ENCODE measurements at regions not wholly inside any gene's neighbourhood (a gene's known extent, or its start where the extent isn't known, plus 50 kb on each side); places are given as distances from the start of the nearest gene placed in this dataset.
"Not testable (repeated sequence)": the region's sequence is repeated elsewhere in the genome, so short reads cannot be mapped to it uniquely, and the experiment has no call there.

DNA sequence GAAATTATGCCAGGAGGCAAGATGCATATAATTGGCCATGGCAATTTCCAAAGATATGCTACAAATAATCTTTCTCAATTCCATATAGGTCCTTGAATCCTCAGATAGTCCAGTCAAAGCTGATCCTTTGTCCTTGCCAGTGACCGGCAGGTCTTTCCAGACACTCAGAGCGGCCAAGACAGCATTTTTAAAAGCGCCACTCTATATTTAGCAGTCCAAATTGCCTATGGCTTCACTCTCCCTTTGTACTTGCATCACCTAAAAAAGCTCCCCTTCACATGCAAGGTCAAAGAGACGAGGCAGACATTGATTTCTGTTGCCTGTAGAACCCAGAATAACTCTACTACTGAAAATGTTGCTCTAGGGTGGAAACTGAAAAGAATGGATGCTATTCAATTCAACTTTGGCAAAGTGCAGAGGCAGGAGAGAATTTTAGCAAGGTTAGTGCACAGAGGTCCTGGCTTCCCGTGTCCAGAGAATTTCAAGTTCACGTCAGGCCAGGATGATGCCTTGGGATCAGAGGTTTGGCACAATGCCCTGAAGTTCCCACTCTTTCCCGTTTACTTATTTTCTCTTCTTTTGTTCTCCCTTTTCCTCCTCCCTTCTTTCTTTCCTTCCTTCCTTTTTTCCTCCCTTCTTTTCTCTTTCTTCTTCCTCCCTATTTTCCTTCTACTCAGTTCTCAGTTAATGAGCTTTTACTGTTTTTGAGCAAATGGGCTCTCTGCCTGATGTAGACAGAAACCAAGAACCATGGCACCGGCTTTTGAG lies 108.5 kb downstream of the KCNK1 start:
- DNase-seq = no peak
- H3K4me1 Mint-ChIP-seq = no peaks in the 10 kb centered on the region
- H3K36me3 Mint-ChIP-seq = no peaks in the 10 kb centered on the region
- CTCF ChIA-PET = no interaction called here
- no peaks in the 10 kb centered on the region for H3K27me3 Mint-ChIP-seq
- H3K27ac Mint-ChIP-seq = no peak overlapping the region
- H3K9me3 Mint-ChIP-seq = no peaks in the 10 kb centered on the region
- no peak overlapping the region for H3K4me3 Mint-ChIP-seq

DNA sequence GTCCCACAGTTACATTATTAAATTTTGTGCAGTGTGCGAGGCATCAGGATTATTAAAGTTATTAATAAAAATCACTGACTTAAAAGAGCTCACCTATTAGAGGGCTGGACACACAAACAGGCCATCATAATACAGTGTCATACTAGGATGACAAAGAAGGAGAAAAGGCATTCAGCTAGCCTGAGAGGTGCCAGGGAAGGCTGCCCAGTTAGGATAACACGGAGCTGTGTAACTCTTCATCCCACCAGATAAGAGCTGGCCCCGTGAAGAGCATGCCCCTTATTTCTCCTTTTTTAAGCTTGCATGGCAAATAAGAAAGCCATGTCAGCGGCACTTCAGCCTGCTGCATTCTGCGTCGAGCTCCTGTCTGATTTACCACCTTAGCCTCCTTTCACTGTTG lies 109.5 kb downstream of the KCNK1 start:
- no peaks in the 10 kb centered on the region for H3K36me3 Mint-ChIP-seq
- H3K4me1 Mint-ChIP-seq = no peaks in the 10 kb centered on the region
- no peak for DNase-seq
- CTCF ChIA-PET = no interaction called here
- H3K9me3 Mint-ChIP-seq = no peaks in the 10 kb centered on the region
- no peak overlapping the region for H3K4me3 Mint-ChIP-seq
- no peak overlapping the region for H3K27ac Mint-ChIP-seq
- H3K27me3 Mint-ChIP-seq = no peaks in the 10 kb centered on the region

DNA sequence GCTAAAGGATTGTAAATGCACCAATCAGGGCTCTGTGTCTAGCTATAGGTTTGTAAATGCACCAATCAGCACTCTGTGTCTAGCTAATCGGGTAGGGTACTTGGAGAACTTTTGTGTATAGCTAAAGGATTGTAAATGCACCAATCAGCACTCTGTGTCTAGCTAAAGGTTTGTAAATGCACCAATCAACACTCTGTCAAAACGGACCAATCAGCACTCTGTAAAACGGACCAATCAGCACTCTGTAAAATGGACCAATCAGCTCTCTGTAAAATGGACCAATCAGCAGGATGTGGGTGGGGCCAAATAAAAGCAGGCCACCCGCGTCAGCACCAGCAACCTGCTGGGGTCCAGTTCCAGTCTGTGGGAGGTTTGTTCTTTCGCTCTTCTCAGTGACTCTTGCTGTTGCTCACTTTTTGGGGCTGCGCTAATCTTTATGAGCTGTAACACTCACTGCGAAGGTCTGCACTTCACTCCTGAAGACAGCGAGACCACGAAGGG lies 110.3 kb downstream of the KCNK1 start:
- H3K4me3 Mint-ChIP-seq, DNase-seq, H3K36me3 Mint-ChIP-seq, H3K9me3 Mint-ChIP-seq, H3K27me3 Mint-ChIP-seq, H3K4me1 Mint-ChIP-seq, H3K27ac Mint-ChIP-seq: not testable (repeated sequence)
- CTCF ChIA-PET = interaction anchor here (1.2 kb wide), 1 partner anchor 283 kb away, joined by 3 read pairs; no protein-coding TSS in a partner anchor

DNA sequence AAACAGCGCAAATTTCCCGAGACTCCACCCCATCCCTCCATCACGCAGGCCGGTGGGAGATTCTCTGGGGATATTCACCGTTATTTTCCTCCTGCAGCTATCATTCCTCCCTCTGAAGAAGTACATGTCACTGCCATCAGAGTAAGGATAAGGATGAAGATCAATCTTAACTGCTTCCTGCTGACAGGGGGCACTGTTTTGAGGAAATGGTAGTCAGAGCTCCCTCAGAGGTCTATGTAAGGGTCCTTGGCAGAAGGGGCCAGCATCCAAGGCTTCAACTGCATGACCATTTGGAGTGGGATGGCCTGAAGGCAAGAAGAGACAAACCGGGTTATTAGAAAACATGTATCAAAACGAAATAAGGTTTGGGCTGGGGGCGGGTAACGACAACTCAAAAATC lies 111.5 kb downstream of the KCNK1 start:
- H3K27ac Mint-ChIP-seq = no peak overlapping the region
- H3K36me3 Mint-ChIP-seq = no peaks in the 10 kb centered on the region
- no peak overlapping the region for H3K4me3 Mint-ChIP-seq
- DNase-seq = no peak
- no peaks in the 10 kb centered on the region for H3K4me1 Mint-ChIP-seq
- no peaks in the 10 kb centered on the region for H3K27me3 Mint-ChIP-seq
- CTCF ChIA-PET = no interaction called here
- no peaks in the 10 kb centered on the region for H3K9me3 Mint-ChIP-seq

DNA sequence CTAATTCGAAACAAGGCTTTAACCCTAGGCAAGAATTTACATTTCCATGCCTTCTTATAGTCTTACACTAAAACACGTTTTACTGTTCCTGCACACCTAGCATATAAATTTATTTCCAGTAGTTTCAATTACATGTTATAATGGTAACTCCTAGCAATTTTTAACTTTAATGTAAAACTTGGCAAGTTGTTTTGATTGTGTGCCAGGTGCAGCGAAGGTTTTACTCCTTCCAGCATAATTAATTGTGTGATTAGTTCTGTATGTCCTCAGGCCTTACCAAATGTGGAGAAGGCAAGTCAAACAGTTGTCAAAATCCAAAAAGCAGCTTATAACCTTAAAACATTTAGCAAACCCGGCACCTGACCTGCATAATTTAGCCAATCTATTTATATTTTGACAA lies 114.8 kb downstream of the KCNK1 start:
- H3K4me3 Mint-ChIP-seq = no peak overlapping the region
- H3K4me1 Mint-ChIP-seq = no peaks in the 10 kb centered on the region
- no peaks in the 10 kb centered on the region for H3K9me3 Mint-ChIP-seq
- no peak for DNase-seq
- no peaks in the 10 kb centered on the region for H3K36me3 Mint-ChIP-seq
- no peaks in the 10 kb centered on the region for H3K27me3 Mint-ChIP-seq
- H3K27ac Mint-ChIP-seq = no peak overlapping the region
- CTCF ChIA-PET = no interaction called here

DNA sequence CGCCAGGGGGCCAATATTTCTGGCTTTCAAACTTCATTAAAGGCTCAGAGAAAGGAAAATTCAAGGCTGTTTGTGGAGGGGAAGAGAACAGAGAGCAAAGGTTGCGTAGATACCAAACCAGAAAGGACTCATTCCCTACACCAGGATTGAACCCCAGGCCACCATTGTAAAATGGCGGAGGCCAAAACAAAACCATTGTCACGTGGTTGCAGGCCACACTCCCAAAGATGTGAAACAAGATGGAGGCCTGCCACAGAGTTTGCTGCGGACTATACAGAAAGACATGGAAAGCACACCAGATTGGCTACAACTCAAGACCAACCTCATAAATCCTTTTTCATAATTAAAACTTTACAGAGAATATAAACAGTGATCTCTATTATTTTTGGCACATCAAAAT lies 116.5 kb downstream of the KCNK1 start:
- no peak overlapping the region for H3K4me3 Mint-ChIP-seq
- CTCF ChIA-PET = no interaction called here
- H3K36me3 Mint-ChIP-seq = no peaks in the 10 kb centered on the region
- DNase-seq = no peak
- H3K27me3 Mint-ChIP-seq = no peaks in the 10 kb centered on the region
- no peaks in the 10 kb centered on the region for H3K9me3 Mint-ChIP-seq
- H3K27ac Mint-ChIP-seq = no peak overlapping the region
- no peaks in the 10 kb centered on the region for H3K4me1 Mint-ChIP-seq

DNA sequence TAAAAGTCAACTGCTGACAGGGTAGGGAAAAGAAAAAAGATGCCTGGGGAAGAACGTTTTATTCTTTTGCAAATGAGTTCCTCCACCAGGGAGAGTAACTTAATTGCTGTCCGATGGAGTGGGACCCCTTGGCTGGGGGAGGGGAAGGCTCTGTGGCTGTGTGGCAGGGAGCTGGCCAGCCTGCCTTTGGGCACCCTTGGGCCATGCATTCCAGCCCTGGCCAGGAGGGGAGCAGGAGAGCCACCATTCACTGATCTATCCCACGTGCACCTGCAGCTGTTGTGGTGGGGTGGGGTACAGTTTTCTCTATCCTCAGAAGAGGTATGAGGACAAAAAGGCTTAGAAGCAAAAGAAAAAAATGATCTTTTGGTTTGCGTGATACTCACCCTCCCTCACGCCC lies 116.9 kb downstream of the KCNK1 start:
- H3K36me3 Mint-ChIP-seq = no peaks in the 10 kb centered on the region
- H3K9me3 Mint-ChIP-seq = no peaks in the 10 kb centered on the region
- H3K4me1 Mint-ChIP-seq = no peaks in the 10 kb centered on the region
- no peak overlapping the region for H3K27ac Mint-ChIP-seq
- no peak overlapping the region for H3K4me3 Mint-ChIP-seq
- no peaks in the 10 kb centered on the region for H3K27me3 Mint-ChIP-seq
- no peak for DNase-seq
- CTCF ChIA-PET = no interaction called here

DNA sequence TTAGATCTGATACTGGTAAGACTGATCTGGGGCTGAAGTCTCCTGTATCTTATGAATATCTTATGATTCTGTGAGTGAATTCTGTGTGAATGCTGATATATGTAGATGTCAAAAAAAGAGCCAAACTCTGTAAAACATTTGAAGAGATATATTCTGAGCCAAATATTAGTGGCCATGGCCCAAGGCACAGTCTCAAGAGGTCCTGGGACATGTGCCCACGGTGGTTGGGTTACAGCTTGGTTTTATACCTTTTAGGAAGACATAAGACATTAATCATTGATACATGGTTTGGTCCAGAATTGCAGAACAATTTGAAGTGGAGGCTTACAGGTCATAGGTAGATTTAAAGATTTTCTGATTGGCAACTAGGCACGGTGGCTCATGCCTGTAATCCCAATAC lies 118.3 kb downstream of the KCNK1 start:
- no peak for DNase-seq
- no peaks in the 10 kb centered on the region for H3K4me1 Mint-ChIP-seq
- H3K27ac Mint-ChIP-seq = no peak overlapping the region
- H3K4me3 Mint-ChIP-seq = no peak overlapping the region
- H3K9me3 Mint-ChIP-seq = no peaks in the 10 kb centered on the region
- CTCF ChIA-PET = no interaction called here
- no peaks in the 10 kb centered on the region for H3K27me3 Mint-ChIP-seq
- no peaks in the 10 kb centered on the region for H3K36me3 Mint-ChIP-seq

DNA sequence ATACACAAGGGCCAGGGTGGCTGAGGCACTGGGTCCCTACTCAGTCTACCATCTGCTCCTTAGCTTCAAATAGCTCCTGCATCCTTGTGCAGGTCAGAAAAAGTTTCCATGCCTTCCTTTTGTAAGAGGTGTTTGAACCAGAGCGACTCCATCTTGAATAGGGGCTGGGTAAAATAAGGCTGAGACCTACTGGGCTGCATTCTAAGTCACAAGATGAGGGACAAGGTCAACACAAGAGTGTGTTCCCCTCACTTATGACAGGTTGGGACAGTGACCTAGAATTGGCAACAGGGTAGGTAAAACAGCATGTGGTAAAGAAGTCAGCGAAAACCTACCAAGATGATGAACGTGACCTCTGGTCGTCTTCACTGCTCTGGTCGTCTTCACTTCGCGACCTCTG lies 120.5 kb downstream of the KCNK1 start:
- no peaks in the 10 kb centered on the region for H3K9me3 Mint-ChIP-seq
- no peak overlapping the region for H3K27ac Mint-ChIP-seq
- H3K4me3 Mint-ChIP-seq = no peak overlapping the region
- no peaks in the 10 kb centered on the region for H3K36me3 Mint-ChIP-seq
- no peaks in the 10 kb centered on the region for H3K4me1 Mint-ChIP-seq
- CTCF ChIA-PET = no interaction called here
- no peak for DNase-seq
- H3K27me3 Mint-ChIP-seq = no peaks in the 10 kb centered on the region

DNA sequence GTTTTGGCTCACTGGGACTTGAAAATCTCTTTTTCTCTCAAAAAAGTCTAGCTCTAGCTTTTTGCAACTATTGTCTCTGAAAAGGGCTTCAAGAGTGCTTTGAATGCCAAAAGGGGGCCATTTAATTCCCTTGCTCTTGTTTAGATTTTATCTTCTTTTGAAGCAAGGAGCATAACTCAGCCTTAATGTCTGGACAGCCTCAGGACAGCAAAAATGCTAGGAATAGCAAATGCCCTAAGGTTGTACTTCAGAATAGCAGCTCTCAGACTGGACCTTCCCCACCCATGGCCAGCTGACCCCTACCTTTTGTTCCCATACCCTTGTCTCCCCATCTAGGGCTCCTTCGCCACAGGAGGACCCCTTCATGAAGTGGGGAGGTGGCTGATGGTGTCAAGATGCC lies 121.4 kb downstream of the KCNK1 start:
- CTCF ChIA-PET = no interaction called here
- no peaks in the 10 kb centered on the region for H3K27me3 Mint-ChIP-seq
- no peak for DNase-seq
- H3K9me3 Mint-ChIP-seq = no peaks in the 10 kb centered on the region
- H3K27ac Mint-ChIP-seq = no peak overlapping the region
- H3K36me3 Mint-ChIP-seq = no peaks in the 10 kb centered on the region
- H3K4me3 Mint-ChIP-seq = no peak overlapping the region
- H3K4me1 Mint-ChIP-seq = no peaks in the 10 kb centered on the region

DNA sequence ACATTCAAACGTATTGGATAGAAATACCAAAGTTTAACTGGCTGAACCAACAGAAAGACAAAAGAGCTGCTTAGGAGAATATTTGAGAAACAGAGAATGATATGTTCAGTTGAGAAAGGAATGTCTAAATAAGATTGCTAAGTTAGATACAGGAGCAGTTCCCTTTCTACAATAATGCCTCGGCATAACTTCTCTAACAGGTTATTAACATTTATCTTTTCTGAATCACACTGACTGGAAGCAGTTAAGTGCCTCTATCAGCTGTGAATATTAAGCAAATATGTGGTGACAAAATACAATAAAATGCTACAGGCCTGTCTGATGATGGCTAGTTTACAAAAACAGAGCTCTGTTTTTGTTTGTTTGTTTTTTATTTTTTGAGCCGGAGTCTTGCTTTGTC lies 121.9 kb downstream of the KCNK1 start:
- no peaks in the 10 kb centered on the region for H3K27me3 Mint-ChIP-seq
- no peaks in the 10 kb centered on the region for H3K9me3 Mint-ChIP-seq
- no peak for DNase-seq
- no peak overlapping the region for H3K4me3 Mint-ChIP-seq
- no peak overlapping the region for H3K27ac Mint-ChIP-seq
- no peaks in the 10 kb centered on the region for H3K4me1 Mint-ChIP-seq
- no peaks in the 10 kb centered on the region for H3K36me3 Mint-ChIP-seq
- CTCF ChIA-PET = no interaction called here

DNA sequence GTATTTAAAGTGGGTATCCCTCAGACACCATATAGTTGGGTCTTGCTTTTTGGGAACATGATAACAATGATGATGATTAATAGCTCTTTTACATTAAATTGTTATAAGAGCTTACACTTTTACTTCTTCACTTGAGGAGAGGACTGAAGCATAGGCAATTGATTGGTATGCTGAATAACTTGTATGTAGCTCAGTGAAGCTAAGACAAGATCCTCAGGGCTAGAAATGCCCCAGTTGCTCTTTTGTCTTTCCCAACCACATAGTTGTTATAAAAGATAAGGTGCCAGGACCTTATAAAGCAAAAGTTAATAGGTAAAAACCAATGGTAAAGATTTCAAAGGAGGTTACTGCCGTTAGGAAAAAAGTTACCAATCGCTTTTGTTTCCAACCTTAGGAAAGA lies 123.4 kb downstream of the KCNK1 start:
- no peak for DNase-seq
- CTCF ChIA-PET = no interaction called here
- Mint-ChIP-seq H3K4me1 (no peaks in the 10 kb centered on the region), H3K27ac (no peak overlapping the region), H3K4me3 (no peak overlapping the region), H3K27me3 (no peaks in the 10 kb centered on the region), H3K36me3 (no peaks in the 10 kb centered on the region), H3K9me3 (no peaks in the 10 kb centered on the region)

DNA sequence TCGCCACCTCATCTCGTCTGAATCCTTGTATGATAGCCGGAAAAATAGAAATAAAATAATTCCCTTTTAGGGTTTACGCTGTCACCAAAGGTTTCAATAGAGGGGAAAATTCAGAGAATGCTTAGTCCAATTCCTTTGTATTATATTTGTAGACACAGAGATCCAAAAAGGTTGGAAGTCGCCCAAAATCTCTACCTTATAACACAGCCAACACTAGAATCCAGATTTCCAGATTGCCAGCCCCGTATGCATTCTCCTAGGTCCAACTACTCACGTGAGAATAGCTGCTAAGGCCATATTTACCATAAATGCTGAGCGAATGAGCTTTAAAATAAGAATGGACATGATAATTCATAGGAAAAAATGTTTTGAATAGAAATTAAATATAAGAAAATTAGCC lies 124.5 kb downstream of the KCNK1 start:
- CTCF ChIA-PET = no interaction called here
- H3K9me3 Mint-ChIP-seq = no peaks in the 10 kb centered on the region
- no peaks in the 10 kb centered on the region for H3K36me3 Mint-ChIP-seq
- no peaks in the 10 kb centered on the region for H3K27me3 Mint-ChIP-seq
- no peaks in the 10 kb centered on the region for H3K4me1 Mint-ChIP-seq
- DNase-seq = no peak
- no peak overlapping the region for H3K27ac Mint-ChIP-seq
- H3K4me3 Mint-ChIP-seq = no peak overlapping the region

DNA sequence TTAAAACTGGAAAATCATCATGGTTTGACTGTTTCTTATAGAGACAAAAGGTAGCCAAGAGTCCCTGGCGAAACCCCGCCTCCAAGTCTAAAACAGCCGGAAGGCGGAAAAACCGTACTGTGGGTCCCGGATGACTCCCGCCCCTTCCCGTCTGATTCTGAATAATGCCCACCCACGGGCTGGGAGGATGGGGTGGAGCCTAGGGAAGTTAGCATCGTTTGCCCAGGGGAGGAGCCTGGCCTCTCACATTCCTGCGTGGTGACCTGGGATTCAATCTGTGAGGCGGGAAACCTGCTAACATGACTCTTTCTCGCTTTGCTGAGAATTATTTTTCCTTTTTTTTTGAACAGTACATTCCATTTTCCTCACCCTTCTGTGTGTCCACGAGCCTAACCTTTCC lies 124.9 kb downstream of the KCNK1 start:
- no peak for DNase-seq
- Mint-ChIP-seq H3K27ac (no peak overlapping the region), H3K4me1 (no peaks in the 10 kb centered on the region), H3K36me3 (no peaks in the 10 kb centered on the region), H3K27me3 (no peaks in the 10 kb centered on the region), H3K9me3 (no peaks in the 10 kb centered on the region), H3K4me3 (no peak overlapping the region)
- CTCF ChIA-PET = no interaction called here

DNA sequence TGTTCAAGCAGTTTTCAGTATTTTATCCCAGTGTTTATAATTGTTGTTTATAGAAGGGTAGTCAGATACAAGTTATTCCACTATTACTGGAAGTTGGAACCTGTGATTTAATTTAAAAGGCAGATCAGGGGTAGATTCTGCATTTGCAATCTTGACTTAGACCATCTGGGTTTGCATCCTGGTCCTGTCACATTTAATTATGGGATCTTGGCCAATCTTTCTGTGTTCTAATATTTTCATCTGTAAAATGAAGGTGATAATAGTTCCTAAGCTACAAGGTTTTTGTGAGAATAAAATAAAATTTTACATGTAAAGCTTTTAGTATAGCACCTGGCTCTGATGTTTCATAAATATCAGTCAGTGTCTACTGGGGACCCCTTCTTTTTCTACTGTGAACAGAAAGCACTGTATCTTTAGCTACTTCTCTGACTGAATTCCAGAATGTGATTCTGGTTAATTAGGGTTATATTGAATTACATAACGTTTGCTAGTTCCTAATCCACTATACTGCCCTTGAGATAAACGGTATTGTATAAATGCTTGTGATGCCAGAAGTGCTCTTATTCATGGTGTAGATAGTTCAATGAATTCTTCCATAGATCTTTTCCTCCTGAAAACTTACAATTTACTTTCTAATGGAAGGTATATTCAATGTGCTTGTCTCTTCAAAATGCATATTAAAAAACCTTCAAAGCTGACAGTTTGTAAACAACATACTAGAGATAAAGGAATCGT lies 131.0 kb downstream of the KCNK1 start:
- CTCF ChIA-PET = no interaction called here
- no peak overlapping the region for H3K27ac Mint-ChIP-seq
- no peak overlapping the region for H3K4me3 Mint-ChIP-seq
- no peaks in the 10 kb centered on the region for H3K27me3 Mint-ChIP-seq
- DNase-seq = no peak
- no peaks in the 10 kb centered on the region for H3K9me3 Mint-ChIP-seq
- H3K36me3 Mint-ChIP-seq = no peaks in the 10 kb centered on the region
- H3K4me1 Mint-ChIP-seq = no peaks in the 10 kb centered on the region
